SKM-1 (cell line): ENCODE measurements at regions not wholly inside any gene's neighbourhood (a gene's known extent, or its start where the extent isn't known, plus 50 kb on each side); places are given as distances from the start of the nearest gene placed in this dataset.

Source experiments
- DNase-seq: peaks from one replicate; lab custom pipeline; 2025; ENCODE audit not compliant: unreplicated experiment; lab: John Stamatoyannopoulos, UW

DNA sequence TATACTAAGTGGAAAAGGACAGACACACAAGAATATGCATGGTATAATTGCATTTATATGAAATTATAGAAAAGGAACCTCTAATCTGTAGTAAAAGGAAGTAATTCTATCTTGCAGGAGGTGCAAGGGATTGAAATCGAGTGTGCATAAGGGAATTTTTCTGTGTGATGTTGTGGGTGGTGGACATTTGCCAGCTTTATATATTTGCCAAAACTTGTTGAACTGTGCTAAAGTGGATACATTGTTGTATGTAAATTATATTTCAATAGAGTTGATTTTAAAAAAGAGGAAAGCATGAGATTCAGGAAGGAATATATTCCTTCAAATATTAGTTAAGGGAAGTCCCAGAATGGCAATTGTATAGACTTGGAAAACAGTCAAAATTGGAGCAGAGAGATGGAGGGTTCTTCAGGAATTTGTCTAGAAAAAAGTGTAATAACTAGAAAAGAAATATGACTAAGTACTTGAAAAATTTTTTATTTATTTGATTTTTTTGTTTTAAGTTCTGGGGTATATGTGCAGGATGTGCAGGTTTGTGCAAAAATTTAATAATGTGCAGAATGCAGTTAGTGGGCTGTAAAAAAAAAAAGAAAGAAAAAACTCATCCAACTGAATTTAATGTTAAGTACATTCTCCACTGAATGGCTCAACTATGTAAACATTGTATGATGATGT lies 96.1 kb downstream of the ARL4A start:
- no peak for DNase-seq

- no peak for DNase-seq
Observed at GRCh38 chr7:12785473-12785872, 98.0 kb downstream of the ARL4A start.

DNA sequence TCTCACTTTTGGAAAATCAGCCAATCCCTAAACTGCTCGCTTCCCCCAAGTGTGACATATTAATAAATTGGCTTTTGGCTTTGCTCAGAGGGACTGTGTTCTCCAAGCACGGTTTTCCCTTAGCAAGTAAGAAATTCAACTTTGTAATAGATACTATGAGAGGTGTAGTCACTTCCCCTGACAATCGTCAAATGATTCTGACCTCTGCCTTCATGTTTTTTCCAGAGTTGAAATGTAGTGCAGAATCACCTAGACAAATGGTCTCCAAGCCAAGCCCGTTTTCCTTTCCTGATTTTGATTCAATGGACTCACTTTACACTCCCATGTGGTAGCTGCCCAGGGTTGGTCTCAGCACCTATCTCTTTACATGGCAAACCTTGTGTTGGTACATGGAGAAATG lies 99.1 kb downstream of the ARL4A start:
- DNase-seq, result no peak

DNA sequence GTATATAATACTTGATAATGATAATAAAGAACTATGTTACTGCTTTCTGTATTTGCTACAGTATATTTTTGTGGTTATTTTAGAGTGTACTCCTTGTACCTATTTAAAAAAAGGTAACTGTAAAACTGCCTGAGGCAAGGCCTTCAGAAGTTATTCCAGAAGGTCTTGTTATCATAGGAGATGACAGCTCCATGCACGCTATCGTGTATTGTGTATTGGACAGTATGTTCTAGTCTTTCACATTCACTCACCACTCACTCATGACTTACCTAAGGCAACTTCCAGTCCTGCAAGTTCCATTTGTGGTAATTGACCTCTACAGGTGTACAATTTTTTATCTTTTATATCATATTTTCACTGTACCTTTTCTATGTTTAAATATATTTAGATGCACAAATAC lies 100.7 kb downstream of the ARL4A start:
- DNase-seq, result no peak

DNA sequence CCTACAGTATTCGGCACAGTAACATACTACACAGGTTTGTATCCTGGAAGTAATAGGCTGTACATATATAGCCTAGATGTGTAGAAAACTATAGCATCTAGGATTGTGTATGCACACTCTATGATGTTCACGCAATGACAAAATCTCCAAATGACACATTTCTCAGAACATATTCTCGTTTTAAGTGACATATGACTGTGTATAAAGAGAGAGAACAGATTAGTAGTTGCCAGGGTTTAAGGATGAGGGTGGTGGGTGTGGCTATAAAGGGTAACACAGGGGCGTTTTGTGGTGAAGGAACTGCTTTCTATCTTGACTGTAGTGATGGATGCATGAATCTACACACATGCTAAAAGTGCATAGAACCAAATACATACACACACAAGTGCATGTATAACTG lies 101.2 kb downstream of the ARL4A start:
- DNase-seq, result no peak

- DNase-seq, result no peak
Observed at GRCh38 chr7:12794722-12795302, 107.4 kb downstream of the ARL4A start.

DNA sequence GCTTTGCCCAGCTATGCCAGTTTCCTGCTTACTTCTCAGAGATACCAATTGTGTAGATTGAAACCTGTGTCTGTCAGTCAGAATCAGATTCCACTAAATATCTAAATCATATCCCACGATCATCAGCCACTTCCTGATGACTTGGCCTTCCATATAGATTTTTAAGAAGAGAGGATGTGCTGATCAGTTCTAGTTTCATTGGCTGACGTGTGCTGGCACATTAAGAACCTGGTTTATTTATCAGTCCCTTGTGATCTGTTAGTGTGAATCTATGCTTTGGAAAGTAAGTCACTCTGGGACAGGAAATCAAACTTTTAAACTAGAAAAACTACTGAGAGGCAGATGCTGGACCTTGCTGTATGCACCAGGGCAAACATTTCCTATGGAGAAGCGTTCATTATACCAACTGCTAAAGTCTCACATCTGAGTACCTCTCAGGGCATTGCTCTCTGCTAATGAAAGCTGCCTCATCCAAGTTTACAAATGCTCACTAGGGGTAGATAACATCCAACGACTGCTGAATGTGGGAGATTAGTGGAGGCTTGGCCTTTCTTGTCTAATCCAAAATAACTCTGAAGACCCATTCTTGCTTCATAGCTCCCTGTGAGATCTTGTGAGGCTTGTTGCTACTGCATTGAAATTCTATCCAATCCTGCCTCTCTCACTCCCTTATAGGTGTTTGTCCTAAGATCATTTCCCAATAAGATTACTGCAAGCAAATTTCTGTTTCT lies 109.1 kb downstream of the ARL4A start:
- no peak for DNase-seq

DNA sequence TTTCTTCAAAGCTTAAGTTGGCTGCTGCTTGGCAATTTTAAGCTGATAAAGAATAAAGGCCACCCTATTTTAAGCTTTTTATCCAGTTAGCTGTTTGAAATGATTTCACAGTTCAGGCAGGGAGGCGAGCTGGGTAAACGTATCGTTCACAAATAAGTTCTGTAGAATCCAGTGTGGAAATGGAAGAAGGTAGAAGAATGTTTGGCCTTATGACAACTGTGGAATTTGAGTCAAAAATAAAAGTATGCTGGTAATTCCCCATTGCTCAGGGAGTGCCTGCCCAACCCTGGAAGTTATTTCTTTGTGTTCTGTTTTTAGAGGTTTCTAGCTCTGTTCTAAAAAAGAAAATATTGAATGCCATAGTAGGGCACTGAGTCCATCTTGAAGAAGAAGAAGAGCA lies 113.1 kb downstream of the ARL4A start:
- no peak for DNase-seq

- no peak for DNase-seq
Observed at GRCh38 chr7:12801107-12801506, 113.7 kb downstream of the ARL4A start.

GRCh38 chr7:12802070-12802469 lies 114.6 kb downstream of the ARL4A start:
- DNase-seq, result no peak

GRCh38 chr7:12803542-12803941 lies 116.1 kb downstream of the ARL4A start:
- no peak for DNase-seq

- no peak for DNase-seq
Observed at GRCh38 chr7:12805518-12805928, 118.1 kb downstream of the ARL4A start.

DNA sequence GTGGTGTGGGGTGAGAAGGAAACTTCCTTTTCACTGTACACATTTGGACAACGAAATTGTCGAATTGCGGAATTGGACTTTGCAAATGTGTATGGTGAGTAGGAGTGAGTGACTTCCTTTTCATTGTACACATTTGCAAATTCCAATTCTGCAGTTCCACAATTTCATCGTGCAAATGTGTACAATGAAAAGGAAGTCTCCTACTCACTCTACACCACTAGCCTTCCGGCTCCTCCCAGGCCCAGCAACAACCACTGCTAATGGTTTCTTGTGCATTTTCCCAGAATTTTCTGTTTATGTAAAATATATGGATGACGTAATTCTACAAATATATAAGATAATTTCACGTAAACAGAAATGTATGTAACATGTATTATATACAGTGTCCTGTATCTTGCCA lies 118.5 kb downstream of the ARL4A start:
- DNase-seq, result peak; percentile 42

DNA sequence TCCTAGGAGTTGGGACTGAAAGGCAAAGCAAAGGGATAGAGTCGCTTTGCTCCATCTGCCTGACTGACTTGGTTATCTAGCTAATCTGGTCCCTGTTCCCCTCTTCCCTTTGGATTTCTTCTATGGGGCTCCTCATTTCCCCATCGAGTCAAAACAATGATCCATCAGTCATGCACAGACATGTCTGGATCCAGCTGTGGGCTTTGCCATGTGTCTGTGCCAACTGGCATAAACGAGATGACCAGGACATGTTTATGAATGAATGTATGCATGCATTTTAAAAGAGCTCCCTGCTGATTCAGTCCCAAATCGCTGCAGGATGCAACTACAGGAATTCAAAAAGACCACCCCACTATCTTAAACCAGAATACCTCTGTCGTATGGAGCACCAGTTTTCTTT lies 122.0 kb downstream of the ARL4A start:
- DNase-seq, result no peak

- DNase-seq, result no peak
Observed at GRCh38 chr7:12812111-12812510, 124.7 kb downstream of the ARL4A start.

DNA sequence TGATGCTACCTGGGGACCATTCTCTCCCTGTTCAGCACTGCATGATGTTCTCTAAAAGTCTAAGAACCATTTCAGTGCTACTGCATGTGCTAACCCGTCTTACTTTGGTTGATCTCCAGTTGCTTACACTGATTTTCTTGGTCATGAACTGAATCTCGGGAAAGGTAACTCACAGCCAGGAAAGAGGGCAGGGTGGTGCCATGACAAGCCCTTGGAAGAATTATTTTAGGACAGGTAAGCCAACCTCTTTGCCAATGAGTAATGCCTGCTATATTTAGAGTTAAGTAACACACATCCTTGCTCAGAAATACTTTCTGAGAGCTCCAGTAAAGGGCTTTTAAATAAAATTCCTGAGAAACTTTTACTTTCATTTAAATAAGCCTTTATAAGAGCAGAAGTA lies 126.7 kb downstream of the ARL4A start:
- DNase-seq, result no peak

DNA sequence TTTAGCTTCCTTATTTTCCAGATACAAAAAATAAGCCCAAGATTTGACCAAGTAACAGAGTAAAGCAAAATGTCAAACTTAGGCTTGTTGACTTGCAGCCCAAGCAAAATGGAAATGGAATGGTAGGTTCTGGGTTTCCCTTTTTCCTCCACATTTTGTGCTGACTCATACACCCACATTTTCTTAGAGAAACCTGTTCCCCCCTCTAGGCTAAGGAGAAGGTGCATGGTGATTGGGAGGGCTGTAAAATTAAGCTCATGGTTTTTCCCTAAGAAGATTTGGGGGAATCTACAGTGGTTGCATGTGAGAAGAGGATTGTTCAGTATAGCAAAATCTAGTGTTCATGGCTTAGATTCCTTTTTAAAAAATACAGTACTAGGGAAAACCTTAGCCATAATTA lies 127.4 kb downstream of the ARL4A start:
- DNase-seq, result no peak

DNA sequence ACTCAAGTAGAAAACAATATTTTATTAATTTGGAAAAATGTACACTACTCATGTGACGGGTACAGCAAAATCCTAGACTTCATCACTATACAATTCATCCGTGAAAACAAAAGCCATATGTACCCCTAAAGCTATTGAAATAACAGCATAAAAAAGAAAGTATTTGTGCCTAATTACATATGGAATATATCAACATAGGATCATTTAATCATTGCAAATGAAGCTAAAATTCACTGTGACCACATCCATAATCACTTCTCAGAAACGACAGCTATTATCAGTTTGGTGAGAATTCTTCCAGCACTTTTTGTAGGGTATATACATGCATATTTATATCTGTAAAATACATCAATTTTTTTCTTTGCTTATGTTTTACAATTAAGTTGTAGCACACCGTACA lies 128.0 kb downstream of the ARL4A start:
- DNase-seq, result no peak

GRCh38 chr7:12815871-12816270 lies 128.4 kb downstream of the ARL4A start:
- DNase-seq, result no peak

DNA sequence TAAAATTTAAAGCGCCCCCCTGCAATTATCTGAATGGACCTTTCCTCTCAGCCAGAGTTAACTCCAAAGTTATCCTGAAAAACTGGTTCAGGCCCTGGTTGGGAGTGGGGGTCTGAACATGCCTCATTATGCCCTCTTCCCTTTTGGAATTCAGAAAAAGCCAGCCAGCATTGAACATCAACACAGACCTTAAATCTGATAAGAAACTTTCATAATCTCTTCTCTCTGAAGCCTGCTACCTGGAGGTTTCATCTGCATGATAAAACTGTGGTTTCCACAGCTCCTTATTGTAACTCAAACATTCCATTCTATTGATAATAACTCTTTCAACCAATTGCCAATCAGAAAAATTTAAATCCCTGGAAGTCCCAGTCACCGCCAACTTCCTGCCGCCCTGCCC lies 133.3 kb downstream of the ARL4A start:
- DNase-seq, result no peak

DNA sequence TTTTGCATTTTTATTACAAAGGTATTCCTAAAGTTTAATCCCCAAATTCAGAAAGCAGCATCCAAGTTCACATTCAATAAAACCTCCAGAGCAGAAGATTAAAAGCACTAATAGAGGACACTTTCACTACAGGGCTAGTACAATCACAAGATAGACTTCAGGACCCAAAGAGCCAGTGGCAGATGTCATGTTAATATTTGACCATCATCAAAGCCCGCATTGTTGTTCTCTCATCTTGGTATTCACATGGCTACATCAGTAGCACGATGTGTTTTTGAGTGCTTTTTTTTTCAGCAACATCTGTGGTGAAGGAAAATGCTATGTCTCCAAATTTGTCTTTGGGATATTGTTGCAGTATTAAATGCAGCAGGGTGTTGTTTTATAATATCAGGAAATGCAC lies 134.3 kb downstream of the ARL4A start:
- DNase-seq, result no peak

DNA sequence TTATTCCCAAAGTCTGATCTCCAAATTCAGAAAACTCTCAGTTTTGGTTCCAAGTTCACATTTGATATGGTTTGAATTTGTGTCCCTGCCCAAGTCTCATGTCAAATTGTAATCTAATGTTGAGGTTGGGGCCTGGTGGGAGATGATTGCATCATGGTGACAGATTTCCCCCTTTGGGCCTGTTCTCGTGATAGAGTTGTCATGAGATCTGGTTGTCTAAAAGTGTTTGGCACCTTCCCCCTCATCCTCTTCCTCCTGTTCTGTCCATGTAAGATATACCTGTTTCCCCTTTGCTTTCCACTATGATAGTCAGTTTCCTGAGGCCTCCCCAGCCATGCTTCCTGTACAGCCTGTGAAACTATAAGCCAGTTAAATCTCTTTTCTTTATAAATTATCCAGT lies 138.6 kb downstream of the ARL4A start:
- DNase-seq, result no peak
